ENCODE measurements at regions not wholly inside any gene's neighbourhood (a gene's known extent, or its start where the extent isn't known, plus 50 kb on each side); places are given as distances from the start of the nearest gene placed in this dataset.
"Not testable (repeated sequence)": the region's sequence is repeated elsewhere in the genome, so short reads cannot be mapped to it uniquely, and the experiment has no call there.

DNA sequence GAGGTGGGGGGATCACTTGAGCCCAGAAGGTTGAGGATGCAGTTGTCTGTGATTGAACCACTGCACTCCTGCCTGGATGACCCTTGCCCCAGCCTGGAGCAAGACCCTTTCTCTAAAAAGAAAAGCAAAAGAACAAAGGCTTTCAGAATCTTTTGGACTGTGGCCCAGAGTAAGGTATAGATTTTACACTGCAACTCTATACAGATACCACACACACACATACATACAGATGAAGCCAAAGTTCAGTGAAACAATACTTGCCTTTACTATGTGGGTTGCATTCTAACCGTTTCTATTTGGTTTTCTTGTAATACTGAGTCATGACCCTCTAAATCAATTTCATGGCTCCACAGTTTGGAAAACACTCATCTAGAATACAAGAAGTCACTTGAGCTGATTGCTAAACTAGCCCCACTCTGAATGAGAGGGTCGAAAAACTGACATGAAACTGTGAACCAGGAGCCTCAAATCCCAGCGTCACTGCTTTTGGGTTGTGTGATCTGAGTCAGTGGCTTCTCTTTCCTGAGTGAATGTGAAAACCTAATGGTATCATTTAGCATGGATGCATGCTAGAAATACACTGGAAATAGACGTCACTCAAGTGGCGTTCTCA is 756.1 kb downstream of the UQCRFS1 start:
- no peak for DNase-seq

DNA sequence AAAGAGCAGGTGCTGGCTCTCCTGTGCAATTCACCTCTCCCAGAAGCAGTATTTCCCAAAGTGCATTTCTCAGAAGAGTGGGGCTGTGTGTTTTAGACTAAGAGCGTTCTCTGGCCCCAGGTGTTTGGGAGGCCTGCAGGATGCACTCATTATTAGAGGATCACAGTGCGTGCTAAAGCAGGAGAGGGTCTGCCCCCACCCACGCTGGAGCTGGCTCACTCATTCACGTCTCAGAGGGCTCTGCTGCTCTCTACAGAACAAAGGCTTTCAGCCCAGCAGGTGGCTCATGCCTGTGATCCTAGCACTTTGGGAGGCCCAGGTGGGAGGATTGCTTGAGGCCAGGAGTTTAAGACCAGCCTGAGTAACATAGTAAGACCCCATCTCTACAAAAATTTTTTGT is 756.7 kb downstream of the UQCRFS1 start:
- DNase-seq = no peak

DNA sequence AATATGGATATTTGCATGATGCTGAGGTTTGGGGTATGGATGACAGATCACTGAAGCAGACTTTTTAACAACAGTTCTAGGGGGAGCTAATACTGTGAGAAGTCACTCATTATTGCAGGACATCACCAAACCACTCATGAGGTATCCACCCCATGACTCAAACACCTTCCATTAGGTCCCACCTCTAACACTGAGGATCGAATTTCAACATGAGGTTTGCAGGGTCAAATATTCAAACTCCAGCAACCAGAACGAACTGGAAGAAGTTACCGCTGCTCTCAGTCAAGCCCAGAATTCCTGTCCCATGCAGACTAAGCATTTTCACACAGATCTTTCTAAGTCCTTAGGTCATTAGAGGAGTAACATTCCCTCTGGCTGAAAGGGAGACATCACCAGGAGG is 758.9 kb downstream of the UQCRFS1 start:
- no peak for DNase-seq

DNA sequence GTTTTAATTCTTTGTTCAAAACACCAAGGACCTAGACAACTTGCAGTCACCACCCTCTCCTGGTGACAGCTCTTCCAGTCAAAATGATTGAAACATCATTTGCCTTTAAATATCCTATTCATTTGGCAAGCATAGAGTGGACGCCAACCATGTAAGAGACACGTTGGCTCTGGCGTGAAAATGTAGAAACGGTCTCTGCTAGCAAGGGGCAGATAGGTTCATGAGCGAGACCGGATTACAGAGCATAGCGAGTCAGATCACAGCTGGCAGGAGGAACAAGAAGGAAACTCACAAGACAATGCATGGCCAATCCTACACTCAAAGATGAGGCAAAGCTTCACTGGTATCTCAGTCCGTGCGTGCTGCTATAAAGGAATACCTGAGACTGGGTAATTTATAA is 759.5 kb downstream of the UQCRFS1 start:
- DNase-seq = no peak

DNA sequence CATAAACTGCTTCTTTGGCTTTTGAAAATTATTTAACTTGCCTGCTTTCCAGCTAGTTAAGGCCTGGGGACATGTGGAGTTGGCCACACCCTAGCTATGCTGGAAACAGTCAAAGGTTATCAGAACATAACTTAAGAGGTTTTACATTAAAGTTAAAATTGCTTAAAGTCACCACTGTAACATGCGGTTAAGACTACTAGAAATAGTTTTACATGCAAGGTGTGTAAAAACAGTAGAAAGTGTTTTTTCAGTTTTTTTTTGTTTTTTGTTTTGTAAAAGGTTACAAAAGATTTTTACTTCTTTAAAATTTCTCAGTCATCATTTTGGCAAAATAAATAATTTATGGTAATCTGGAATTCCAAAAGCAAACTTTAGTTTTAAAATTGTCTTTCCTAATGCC is 763.1 kb downstream of the UQCRFS1 start:
- DNase-seq = no peak

DNA sequence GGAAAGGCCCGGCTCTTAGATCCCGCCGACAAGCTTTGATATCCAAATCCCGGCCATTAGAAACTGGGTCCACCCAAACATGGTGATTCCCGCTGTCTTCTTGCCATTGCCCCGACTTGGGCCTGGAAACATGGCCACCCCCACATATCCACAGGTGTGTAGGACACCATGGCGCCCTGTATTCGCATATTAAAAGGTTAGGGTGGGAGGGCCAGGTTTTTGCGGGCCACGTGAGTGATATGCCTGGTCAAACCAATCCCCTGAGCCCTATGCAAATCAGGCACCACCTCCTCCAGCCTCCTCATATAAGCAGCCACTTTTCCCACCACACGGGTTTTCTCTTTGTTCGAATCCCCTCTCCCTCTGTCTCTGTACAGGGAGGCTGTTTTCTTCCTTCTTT is 766.4 kb downstream of the UQCRFS1 start:
- DNase-seq = no peak

DNA sequence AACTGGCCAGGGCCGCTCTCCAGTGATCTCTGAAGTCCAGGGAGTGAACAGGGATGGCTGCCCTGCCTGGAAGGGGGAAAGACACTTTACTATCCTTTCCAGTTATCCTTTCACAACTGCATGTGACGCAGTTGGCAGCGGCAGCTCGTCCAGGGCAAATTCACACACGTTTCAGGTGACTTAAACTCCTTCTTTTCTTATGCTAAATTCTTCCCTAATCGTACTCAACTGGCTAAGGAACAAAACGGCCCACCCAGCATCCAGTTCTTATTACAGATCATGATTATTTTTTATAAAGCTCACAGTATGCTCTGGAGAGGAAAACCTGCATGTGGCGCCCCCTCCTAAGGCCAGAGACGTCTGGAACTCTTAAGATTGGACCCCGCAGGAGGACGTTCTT is 767.1 kb downstream of the UQCRFS1 start:
- no peak for DNase-seq

DNA sequence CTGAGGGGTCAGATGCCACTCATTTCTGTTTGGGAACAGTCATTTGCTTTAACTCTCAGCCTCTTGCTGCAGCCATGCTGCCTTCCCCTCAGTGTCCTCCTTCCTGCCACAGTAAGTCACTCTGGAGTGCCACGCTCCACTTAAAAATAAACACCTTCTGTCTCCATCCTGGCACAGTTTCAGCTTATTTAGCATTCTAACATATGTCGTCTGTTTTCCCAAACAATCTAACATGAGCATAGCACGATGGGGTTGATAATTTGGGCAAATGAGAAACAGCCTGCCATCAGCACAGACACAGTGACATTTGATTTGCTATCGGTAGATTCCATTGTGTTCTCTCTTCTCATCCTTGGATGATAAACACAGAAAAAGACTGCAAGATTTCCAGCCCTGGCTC is 768.6 kb downstream of the UQCRFS1 start:
- DNase-seq = no peak

DNA sequence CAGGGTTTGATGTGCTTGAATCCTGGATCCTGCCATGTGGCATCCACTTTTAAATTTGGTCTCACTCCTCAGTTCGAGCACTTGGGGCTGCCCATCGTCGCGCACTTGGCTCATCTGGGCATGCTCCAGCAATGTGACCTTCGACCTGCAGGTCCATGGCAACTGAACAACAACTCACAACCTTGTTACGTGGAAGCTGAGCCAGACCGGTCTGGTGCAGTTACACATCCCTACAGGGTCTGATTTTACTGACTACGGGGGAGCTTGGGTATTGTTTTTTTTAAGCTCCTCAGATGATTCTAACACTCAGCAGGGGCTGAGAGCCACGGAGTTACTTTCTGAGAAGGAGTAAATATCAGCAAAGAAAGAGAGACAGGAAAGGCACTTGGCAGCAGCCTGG is 769.6 kb downstream of the UQCRFS1 start:
- no peak for DNase-seq

DNA sequence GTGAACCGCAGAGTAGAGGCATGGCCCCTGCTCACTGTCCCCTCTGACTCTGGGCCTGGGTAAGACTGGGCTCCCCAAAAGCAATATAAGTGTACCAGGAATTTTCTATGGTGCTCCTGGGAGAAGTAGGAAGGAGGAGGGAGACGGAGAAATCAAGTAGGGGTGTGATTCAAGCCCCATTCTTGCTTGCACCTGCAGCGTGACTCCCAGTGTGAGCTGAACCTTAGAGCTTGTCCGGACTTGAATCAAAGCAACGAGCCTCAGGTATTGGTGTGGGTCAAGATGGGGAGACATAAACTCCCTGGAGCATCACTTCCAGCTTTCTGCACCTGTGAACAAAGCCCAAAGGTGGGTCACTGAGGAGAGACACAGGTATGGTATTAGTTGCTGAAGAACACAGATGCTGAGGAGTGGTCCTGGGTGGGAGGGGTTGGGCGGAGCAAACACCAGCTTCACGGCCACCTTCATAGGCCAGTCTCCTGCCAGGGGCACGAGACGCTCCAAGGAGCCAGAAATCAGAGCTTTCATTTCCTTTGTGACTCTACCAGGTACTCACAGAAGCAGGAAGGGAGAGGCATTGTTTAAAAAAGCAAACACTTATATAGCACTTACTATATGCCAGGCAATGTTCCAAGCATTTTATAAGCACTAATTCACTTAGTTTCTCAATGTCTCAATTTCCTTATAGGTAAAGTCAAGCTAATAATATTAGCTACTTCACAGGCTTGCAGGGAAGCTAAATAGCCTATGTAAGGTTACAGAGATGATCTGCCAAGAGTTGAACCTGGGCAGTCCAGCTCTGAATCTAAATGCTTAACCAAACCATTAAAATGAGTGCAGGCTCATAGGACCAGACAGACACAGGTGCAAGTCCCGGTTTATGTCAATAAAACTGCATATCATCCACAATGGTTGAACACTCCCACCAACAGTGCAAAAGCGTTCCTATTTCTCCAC is 775.3 kb downstream of the UQCRFS1 start:
- DNase-seq = no peak

DNA sequence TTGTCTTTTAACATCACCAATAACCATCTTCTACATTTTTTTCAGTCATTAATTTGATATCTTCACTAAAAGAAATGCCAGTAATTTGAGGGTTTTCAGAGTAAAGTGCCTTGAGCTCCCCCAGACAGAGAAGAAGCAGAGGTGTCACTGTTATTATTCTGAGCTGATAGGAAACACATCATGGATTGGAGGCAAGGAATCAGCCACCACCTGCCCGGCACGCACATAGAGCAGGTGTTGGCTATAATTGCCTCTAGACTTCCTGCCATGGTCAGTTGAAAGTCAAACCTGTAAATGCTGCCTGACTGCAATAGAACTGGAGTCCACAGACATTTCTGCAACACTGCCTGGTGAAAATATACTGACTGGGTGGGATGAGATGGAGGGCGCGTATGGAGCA is 776.6 kb downstream of the UQCRFS1 start:
- no peak for DNase-seq

DNA sequence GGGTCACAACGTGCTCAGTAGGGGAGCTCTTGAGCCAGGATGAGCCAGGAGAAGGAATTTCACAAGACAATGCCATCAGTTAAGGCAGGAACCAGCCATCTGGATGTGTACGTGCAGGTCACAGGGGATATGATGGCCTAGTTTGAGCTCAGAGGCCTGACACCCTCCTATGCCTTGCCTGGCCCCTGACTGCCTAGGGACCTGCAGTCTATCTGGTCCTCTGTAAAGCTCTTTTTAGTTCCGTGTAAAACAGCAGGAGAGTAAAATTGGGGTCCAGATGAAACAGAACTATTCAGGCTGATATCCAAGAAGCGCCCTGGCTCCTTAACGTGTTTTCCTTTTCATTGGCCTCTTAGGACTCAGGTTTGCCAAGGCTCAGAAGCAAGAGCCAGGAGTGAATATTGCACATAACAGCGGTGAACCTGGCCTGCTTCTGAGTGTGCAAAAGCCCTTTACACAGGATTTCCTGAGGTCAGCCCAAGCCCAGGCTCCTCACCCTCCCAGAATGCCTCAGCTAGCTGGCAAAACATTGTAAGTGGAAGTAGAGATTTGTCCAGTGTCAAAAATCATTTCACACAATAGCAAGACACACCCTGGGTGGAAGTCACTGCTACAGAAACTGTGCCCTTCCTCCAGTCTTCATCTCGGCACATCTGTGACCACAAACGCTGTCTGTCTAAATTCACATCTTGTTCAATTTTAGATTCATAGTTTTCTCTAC is 777.2 kb downstream of the UQCRFS1 start:
- DNase-seq = no peak

DNA sequence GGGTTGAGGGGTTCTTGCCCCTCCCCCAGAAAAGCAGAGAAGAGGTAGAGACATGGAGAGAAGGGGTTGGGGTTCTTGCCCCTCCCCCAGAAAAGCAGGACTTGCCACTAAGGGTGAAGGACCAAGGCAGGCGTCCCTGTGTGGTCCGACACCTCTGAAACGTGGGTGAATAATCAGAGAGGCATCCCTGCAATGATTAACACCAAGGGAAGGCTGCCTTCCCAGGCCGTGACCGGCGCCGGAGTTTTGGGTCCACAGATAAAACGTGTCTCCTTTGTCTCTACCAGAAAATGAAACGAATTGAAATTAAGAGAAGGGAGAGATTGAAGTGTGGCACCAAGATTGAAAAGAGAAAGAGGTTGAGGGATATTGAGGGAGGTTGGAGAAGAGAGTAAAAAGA is 778.2 kb downstream of the UQCRFS1 start:
- not testable (repeated sequence) for DNase-seq

DNA sequence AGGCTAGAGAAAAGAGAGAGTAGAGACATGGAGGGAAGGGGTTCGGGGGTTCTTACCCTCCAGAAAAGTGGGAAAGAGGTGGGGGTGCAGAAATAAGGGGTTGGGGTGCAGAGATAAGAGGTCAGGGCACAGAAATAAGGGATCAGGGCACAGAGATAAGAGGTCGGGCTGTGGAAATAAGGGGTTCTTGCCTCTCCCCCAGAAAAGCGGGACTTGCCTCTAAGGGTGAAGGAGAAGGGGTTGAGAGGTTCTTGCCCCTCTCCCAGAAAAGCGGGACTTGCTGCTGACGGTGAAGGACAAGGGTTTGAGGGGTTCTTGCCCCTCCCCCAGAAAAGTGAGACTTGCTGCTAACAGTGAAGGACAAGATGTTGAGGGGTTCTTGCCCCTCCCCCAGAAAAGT is 778.6 kb downstream of the UQCRFS1 start:
- DNase-seq = not testable (repeated sequence)

DNA sequence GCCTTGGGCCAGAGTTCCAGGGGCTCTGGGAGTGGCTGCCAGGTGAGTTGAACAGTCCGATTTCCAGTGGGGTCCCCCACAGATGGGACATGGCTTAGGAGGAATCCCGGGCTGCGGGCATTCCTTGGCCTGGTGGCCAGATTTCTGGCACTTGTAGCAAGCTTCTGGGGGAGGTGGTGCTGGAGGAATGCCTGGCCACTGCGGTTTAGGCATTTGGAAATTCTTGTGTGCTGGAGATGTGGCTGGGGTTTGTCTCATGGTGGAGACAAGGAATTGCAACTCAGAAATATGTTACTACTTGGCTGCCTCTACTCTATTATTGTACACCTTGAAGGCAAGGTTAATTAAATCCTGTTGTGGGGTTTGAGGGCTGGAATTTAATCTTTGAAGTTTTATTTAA is 779.8 kb downstream of the UQCRFS1 start:
- DNase-seq = not testable (repeated sequence)

DNA sequence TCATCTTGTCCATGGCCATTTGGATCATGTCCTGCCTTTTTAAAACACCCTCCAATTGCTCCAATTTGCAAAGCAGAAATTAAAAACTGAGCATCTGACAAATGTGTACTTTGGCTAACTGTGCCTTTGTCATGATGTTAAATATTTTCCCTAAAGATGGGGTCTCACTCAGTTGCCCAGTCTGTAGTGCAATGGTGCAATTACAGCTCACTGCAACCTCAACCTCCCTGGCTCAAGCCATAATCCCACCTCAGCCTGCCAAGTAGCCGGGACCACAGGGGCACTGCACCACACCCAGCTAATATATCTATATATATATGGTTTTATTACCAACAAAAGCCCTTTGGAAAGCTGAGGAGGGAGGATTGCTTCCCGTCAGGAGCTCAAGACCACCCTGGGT is 782.7 kb downstream of the UQCRFS1 start:
- DNase-seq = no peak

DNA sequence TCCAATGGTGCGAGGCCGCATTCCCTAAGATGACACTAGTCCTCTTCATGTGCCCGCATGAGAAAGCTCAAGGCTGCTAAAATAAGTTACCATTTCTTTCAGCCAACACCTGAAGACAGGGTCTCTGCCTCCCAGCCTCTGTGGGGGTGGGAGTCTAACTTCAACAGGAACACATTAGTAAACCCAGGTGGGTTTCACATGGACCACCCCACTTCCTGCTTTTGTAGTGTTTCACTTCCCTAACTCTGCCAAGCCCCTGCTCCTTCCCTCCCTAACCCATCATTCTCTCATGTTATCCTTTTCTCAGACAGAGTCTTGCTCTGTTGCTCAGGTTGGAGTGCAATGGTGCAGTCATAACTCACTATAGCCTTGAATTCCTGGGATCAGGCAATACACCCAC is 783.6 kb downstream of the UQCRFS1 start:
- no peak for DNase-seq

DNA sequence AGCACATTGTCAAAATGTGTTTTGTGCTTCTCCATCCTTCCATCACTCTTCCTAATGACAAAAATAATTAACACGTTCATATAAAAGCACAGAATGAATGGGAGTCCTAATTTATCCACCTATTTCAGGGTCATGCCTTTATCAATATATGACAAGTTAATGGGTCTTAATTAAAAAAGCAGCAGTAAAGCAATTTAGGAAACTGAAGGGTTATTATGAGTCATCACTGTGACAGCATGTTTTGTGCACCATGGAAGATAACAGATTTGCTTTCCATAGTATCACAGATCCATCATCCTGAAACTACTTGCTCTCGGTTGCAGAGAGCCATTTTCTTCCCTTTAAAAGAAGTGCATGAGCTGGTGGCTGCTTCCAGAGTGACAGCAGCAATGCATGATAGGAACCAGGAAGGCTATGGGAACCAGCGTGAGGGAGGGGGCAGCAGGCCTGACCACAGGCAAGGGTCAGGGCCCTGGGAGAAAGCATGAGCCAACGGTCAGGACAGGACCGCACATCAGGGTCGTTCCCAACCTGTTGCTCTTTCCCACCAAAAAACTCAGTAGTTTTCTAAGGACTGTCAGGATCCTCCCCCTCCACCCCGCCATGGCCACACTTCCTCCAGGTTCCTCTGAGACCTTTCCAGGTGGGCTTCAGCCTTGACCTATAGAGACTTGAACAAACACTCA is 784.1 kb downstream of the UQCRFS1 start:
- no peak for DNase-seq

DNA sequence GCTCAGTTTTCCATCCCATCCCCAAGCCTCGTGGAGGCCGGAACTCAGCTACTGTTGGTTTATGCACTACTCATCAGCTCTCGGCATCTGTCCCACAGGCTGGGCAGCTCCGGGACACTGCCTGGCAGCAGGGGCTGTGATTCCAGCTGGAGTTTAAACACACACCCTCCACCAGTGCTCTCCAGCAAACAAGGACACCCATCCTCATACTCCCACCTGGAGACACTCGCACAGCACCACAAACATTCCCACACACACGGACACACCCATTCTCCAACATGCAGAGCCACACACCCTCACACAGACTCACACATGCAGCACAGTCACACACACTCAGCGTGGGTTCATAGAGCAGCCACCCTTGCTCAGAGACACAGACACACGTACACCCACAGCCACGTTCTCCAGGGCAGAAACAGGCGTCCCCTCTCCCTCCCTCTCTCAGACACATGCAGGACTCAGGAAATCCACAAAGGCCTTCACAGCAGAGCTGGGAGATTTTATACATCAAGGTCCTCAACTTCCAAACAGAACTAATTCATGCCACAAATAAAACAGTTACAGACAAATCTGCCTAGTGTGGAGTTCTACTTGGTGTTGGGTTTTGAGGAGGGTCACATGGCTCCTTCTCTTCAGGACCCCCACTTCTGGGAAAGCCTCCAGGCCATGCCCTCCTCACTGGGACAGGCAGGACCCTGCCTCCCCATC is 785.4 kb downstream of the UQCRFS1 start:
- no peak for DNase-seq

DNA sequence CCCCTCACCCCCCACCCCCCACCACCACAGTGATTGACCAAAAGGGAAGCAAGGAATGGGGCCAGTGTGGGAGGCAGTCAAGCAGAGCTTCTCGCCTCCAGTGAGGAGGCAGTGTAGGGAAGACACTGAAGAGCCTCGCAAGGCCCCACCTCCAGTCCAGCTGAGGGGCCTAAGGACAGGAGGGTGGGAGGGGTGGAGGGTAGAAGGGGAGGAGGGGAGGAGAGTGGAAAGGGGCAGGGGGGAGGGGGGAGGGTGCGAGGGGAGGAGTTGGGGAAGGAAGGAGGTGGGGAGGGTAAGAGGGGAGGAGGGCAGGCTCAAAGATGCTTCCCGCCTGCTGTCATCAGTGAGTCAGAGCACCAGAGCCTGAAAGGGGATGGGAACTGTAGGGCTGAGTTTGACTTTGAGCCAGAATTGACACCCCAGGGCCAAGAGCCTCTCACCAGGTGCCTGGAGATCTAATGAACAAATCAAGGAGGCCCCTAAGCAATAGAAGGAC is 786.2 kb downstream of the UQCRFS1 start:
- no peak for DNase-seq

DNA sequence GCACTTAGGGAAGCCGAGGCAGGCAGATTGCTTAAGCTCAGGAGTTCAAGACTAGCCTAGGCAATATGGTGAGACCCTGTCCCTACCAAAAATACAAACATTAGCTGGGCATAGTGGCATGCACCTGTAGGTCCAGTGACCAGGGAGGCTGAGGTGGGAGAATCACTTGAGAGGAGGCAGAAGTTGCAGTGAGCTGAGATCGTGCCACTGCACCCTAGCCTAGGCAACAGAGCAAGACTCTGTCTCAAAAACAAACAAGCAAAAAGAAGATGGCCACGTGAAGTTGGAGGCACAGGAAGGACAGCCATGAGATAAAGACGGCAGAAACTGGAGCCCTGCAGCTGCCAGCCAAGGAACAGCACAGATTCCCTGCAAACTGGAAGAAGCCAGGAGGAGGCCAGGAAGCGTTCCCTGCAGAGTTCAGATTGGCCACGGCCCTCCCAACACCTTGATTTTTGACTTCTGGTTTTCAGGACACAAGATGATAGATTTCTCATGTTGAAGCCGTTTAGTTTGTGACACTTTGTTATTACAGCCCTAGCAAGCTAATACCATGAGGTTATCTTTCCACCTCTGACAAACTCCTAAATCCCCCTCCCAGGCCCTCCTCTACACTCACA is 786.7 kb downstream of the UQCRFS1 start:
- DNase-seq = no peak

All from activated CD4-positive, alpha-beta T cell treated with anti-CD3 and anti-CD28 coated beads for 1 hour (primary cell).